ENCODE measurements at regions not wholly inside any gene's neighbourhood (a gene's known extent, or its start where the extent isn't known, plus 50 kb on each side); places are given as distances from the start of the nearest gene placed in this dataset.
"Not testable (repeated sequence)": the region's sequence is repeated elsewhere in the genome, so short reads cannot be mapped to it uniquely, and the experiment has no call there.

DNA sequence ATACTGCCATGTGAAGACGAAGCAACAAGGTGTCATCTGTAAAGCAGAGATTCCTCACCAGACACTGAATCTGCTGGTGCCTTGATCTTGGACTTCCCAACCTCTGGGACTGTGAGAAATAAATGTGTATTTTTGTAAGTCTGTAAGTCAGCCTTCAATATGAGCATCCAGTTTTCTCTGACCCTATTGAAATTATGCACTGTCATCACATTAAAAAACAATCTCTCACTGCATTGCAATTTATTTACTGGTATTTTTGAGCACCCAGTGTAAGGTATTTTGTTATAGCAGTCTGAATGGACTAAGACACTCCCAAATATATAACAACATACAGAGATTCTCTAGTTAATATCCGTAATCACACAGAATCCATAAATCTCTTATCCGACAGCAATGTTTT is 77.5 kb upstream of the CDK6 start:
- TF ChIP-seq, protein P1, sequence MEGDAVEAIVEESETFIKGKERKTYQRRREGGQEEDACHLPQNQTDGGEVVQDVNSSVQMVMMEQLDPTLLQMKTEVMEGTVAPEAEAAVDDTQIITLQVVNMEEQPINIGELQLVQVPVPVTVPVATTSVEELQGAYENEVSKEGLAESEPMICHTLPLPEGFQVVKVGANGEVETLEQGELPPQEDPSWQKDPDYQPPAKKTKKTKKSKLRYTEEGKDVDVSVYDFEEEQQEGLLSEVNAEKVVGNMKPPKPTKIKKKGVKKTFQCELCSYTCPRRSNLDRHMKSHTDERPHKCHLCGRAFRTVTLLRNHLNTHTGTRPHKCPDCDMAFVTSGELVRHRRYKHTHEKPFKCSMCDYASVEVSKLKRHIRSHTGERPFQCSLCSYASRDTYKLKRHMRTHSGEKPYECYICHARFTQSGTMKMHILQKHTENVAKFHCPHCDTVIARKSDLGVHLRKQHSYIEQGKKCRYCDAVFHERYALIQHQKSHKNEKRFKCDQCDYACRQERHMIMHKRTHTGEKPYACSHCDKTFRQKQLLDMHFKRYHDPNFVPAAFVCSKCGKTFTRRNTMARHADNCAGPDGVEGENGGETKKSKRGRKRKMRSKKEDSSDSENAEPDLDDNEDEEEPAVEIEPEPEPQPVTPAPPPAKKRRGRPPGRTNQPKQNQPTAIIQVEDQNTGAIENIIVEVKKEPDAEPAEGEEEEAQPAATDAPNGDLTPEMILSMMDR (IDR thresholded peaks at IDR 0.05), result no peak
- no peak for DNase-seq (ENCODE audit: low spot score)
- no peak overlapping the region for H3K4me3 ChIP-seq
- H3K27ac ChIP-seq, result no peak overlapping the region

DNA sequence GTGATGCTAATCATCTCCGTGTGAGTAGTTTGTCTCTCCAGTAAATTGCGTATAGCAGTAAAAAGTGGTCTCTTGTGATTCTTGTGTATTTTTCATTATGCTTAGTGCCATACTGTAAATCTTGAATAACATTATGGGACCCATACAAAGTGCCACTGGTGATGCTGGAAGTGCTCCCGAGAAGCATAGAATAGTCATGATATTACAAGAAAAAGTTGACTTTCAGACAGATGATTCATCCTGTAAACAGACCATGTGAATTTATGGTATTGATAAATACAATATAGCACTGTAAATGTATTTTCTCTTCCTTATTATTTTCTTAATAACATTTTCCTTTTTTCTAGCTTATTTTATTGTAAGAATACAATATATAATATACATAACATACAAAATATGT is 74.6 kb upstream of the CDK6 start:
- no peak overlapping the region for H3K27ac ChIP-seq
- no peak overlapping the region for H3K4me3 ChIP-seq
- DNase-seq (ENCODE audit: low spot score), result no peak
- TF ChIP-seq, protein P1 (IDR thresholded peaks at IDR 0.05), result no peak

DNA sequence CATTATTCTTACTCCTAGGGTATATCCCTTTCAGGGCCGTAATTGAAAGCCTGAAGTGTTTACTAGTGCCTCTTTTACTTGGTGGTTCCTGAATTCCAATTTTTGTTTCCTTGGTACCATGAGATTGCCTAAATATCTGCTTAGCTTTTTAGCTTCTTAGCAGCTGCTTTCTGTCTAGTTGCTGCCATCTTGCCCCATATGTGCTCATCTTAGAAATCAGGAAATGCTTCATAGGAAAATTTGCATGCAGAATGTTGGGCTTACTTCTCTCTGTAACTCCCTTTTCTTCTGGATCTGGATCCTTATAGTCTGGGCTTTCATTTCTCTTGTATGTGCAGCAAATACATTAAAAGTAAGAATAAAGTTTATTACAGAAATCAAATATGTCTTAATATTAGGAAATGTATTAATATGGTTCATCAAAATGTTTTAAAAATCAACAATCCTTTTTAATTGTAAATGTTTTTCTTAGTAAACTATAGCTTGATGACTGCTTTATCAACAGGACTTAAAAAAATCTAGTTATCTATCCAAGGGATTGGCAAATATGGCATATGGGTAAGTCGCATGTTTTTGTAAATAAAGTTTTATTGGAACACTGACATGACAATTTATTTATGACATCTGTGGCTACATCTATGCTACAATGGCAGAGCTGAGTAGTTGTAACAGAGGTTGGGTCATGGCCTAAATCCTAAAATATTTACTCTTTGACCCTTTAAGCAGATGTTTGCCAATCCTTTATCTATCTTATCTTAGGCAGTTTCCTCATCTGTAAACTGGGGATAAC is 73.5 kb upstream of the CDK6 start:
- TF ChIP-seq, protein P1 (IDR thresholded peaks at IDR 0.05), result no peak

DNA sequence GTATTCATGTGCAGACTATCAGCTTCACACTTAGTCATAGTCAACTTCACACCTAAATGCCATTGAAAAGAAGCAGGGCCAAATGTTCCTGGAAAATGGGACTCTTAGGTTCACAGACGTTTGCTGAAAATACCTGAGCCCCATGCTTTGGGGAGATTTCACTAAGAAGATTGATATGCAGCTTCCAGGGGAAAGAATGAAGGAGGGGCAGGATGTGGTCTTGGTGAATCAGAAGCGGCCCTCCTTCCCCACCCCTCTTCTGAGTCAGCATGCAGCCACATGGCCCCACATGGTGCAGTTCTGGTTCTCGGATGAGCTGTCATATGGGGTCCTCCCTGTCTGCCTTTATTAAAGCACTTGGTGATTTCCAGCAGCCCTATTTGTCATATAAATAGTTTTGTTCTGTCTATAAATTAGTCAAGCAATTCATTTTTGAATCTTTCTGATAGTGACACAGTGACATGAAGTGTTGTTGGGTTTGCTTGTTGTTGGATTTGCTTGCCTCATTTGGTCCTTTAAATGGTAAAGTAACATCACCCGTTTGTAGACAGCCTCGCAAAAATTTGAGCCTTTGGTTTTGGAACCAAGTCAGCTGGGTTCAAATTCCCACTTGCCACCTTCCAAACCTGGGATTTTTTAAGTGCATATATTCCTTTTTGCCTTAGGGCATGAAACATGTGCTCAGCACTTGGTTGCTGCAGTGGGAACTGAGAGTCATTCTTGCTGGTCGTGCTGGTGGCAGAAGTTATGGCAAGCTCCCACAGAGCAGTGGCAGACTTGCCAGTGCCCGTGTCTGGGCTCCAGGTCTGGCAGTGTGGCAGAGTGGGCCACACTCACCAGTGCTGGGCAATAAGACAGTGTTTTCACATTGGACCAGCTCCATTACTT is 68.1 kb upstream of the CDK6 start:
- DNase-seq (ENCODE audit: low spot score), result no peak
- Histone ChIP-seq H3K27ac (no peak overlapping the region), H3K4me3 (no peak overlapping the region)
- TF ChIP-seq, protein P1 (IDR thresholded peaks at IDR 0.05), result no peak

More for the DNA sequence above, 73.5 kb upstream of the CDK6 start:
- DNase-seq (ENCODE audit: low spot score), result no peak
- Histone ChIP-seq H3K27ac (no peak overlapping the region), H3K4me3 (no peak overlapping the region)

DNA sequence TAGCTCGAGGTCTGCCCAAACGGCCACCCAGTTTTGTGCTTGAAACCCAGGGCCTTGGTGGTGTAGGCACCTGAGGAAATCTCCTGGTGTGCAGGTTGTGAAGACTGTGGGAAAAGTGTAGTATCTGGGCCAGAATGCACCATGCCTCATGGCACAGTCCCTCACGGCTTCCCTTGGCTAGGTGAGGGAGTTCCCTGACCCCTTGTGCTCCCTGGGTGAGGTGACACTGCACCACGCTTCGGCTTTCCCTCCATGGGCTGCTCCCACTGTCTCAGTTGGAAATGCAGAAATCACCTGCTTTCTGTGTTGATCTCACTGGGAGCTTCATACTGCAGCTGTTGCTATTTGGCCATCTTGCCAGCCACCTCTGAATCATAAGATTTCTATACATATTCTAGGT is 62.4 kb upstream of the CDK6 start:
- TF ChIP-seq, protein P1 (IDR thresholded peaks at IDR 0.05), result no peak
- DNase-seq (ENCODE audit: low spot score), result no peak
- no peak overlapping the region for H3K4me3 ChIP-seq
- no peak overlapping the region for H3K27ac ChIP-seq

DNA sequence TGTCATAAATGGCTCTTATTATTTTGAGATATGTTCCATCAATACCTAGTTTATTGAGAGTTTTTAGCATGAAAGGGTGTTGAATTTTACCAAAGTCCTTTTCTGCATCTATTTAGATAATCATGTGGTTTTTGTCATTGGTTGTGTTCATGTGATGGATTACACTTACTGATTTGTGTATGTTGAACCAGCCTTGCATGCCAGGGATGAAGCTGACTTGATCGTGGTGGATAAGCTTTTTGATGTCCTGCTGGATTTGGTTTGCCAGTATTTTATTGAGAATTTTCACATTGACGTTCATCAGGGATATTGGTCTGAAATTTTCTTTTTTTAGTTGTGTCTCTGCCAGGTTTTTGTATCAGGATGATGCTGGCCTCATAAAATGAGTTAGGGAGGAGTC is 58.5 kb upstream of the CDK6 start:
- H3K27ac ChIP-seq; DNase-seq (ENCODE audit: low spot score); H3K4me3 ChIP-seq: not testable (repeated sequence)

DNA sequence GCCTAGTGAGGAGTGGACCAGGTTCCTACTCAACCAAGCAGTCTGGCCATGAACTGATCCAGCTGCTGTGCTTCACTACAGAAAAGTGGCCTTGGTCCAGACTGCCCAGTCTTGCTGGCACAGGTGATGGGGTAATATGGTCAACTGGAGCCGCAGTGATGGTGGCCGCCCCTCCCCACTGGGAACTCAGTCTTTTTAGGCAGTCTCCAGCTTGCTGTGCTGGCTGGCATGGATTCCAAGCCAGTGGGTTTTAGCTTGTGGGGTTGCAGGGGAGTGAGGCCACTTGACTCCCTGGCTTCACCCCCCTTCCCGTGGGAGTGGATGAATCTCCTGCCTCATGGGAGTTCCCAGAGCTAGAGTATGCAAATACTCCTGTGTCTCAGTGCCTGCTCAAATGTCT is 52.7 kb upstream of the CDK6 start:
- DNase-seq (ENCODE audit: low spot score), result no peak
- H3K4me3 ChIP-seq, result no peak overlapping the region

More for the DNA sequence above, 52.7 kb upstream of the CDK6 start:
- TF ChIP-seq, protein P1 (IDR thresholded peaks at IDR 0.05), result no peak
- H3K27ac ChIP-seq, result no peak overlapping the region

Measured in coronary artery (tissue), 2 donors.